ENCODE measurements at regions not wholly inside any gene's neighbourhood (a gene's known extent, or its start where the extent isn't known, plus 50 kb on each side); places are given as distances from the start of the nearest gene placed in this dataset.
"Not testable (repeated sequence)": the region's sequence is repeated elsewhere in the genome, so short reads cannot be mapped to it uniquely, and the experiment has no call there.

- ATAC-seq (ENCODE audit: poor library complexity) (no peak), DNase-seq (peak; percentile 21)
- intact Hi-C loops (cut with DNase I): loop anchor here (5.0 to 10.0 kb wide), 2 partner anchors 230 to 1828 kb away; no protein-coding TSS in a partner anchor
These were observed 249.4 kb downstream of the NPHP4 start for GRCh38 chr1:5742801-5743200.

GRCh38 chr1:5742032-5742431 is 250.2 kb downstream of the NPHP4 start:
- peak; percentile 21 for DNase-seq
- intact Hi-C loops (cut with DNase I): loop anchor here (5.0 to 10.0 kb wide), 2 partner anchors 230 to 1827 kb away; no protein-coding TSS in a partner anchor
- ATAC-seq (ENCODE audit: poor library complexity): no peak

GRCh38 chr1:5740865-5741860 is 251.1 kb downstream of the NPHP4 start:
- peak; percentile 14 for DNase-seq
- intact Hi-C loops (cut with DNase I): loop anchor here (5.0 to 10.0 kb wide), 2 partner anchors 229 to 1826 kb away; no protein-coding TSS in a partner anchor
- ATAC-seq (ENCODE audit: poor library complexity): no peak

GRCh38 chr1:5740450-5740849 is 251.8 kb downstream of the NPHP4 start:
- no peak for ATAC-seq (ENCODE audit: poor library complexity)
- intact Hi-C loops (cut with DNase I): loop anchor here (5.0 to 10.0 kb wide), 2 partner anchors 228 to 1826 kb away; no protein-coding TSS in a partner anchor
- no peak for DNase-seq

- intact Hi-C loops (cut with DNase I): loop anchor here (5.0 to 10.0 kb wide), 2 partner anchors 227 to 1825 kb away; no protein-coding TSS in a partner anchor
- no peak for ATAC-seq (ENCODE audit: poor library complexity)
- DNase-seq: peak; percentile 18
These were observed 252.6 kb downstream of the NPHP4 start for GRCh38 chr1:5739561-5740078.

GRCh38 chr1:5738911-5739462 is 253.2 kb downstream of the NPHP4 start:
- ATAC-seq (ENCODE audit: poor library complexity) (no peak), DNase-seq (no peak)
- intact Hi-C loops (cut with DNase I): no loop called here

GRCh38 chr1:5737081-5737480 is 255.1 kb downstream of the NPHP4 start:
- ATAC-seq (ENCODE audit: poor library complexity): no peak
- intact Hi-C loops (cut with DNase I): no loop called here
- no peak for DNase-seq

- no peak for DNase-seq
- intact Hi-C loops (cut with DNase I): no loop called here
These were observed 257.2 kb downstream of the NPHP4 start for GRCh38 chr1:5734996-5735395.

GRCh38 chr1:5734414-5734813 is 257.8 kb downstream of the NPHP4 start:
- intact Hi-C loops (cut with DNase I): no loop called here
- ATAC-seq (ENCODE audit: poor library complexity) (no peak), DNase-seq (no peak)

More at GRCh38 chr1:5734996-5735395, 257.2 kb downstream of the NPHP4 start:
- ATAC-seq (ENCODE audit: poor library complexity): no peak

- DNase-seq: no peak
- intact Hi-C loops (cut with DNase I): no loop called here
- ATAC-seq (ENCODE audit: poor library complexity): no peak
These were observed 258.6 kb downstream of the NPHP4 start for GRCh38 chr1:5733596-5733995.

- intact Hi-C loops (cut with DNase I): no loop called here
- peak; percentile 19 for DNase-seq
- no peak for ATAC-seq (ENCODE audit: poor library complexity)
These were observed 261.2 kb downstream of the NPHP4 start for GRCh38 chr1:5731110-5731423.

GRCh38 chr1:5730272-5731109 is 261.7 kb downstream of the NPHP4 start:
- intact Hi-C loops (cut with DNase I): no loop called here
- peak; percentile 17 for DNase-seq
- ATAC-seq (ENCODE audit: poor library complexity): no peak

GRCh38 chr1:5729636-5730145 is 262.5 kb downstream of the NPHP4 start:
- intact Hi-C loops (cut with DNase I): no loop called here
- no peak for DNase-seq
- ATAC-seq (ENCODE audit: poor library complexity): no peak

GRCh38 chr1:5728663-5729355 is 263.4 kb downstream of the NPHP4 start:
- intact Hi-C loops (cut with DNase I): no loop called here
- DNase-seq (no peak), ATAC-seq (ENCODE audit: poor library complexity) (no peak)

GRCh38 chr1:5727871-5728643 is 264.2 kb downstream of the NPHP4 start:
- DNase-seq: peak; percentile 4
- intact Hi-C loops (cut with DNase I): no loop called here
- ATAC-seq (ENCODE audit: poor library complexity): no peak

GRCh38 chr1:5727191-5727590 is 265.0 kb downstream of the NPHP4 start:
- DNase-seq: no peak
- no peak for ATAC-seq (ENCODE audit: poor library complexity)
- intact Hi-C loops (cut with DNase I): no loop called here

GRCh38 chr1:5726586-5727184 is 265.5 kb downstream of the NPHP4 start:
- ATAC-seq (ENCODE audit: poor library complexity); DNase-seq; intact Hi-C loops (cut with DNase I): not testable (repeated sequence)
